Activated CD4-positive, alpha-beta memory T cell treated with anti-CD3 and anti-CD28 coated beads, Interleukin-2, amount 10 ng/mL, durations not matched to agents 7 days and 5 days (primary cell): ENCODE measurements at regions not wholly inside any gene's neighbourhood (a gene's known extent, or its start where the extent isn't known, plus 50 kb on each side); places are given as distances from the start of the nearest gene placed in this dataset.
"Not testable (repeated sequence)": the region's sequence is repeated elsewhere in the genome, so short reads cannot be mapped to it uniquely, and the experiment has no call there.

Experiments used
- CTCF ChIA-PET: fragments of 350-600 bp; sonication (Branson Sonifier 250); formaldehyde crosslinking; loops from one replicate; lab custom pipeline; 2021; ENCODE audit warnings: antibody characterized with exemption, inconsistent platforms; lab: Charles Lee
- POLR2A ChIA-PET: fragments of 350-600 bp; sonication (Branson Sonifier 250); formaldehyde crosslinking; loops from one replicate; lab custom pipeline; 2021; ENCODE audit warnings: antibody characterized with exemption; lab: Charles Lee
- DNase-seq: peaks from one replicate; pipeline ENCODE4 v3.0.0-alpha.2; 2020
- H3K27ac Mint-ChIP-seq: one replicate; pipeline ENCODE4 v1.8.0; 2021; ENCODE audit warnings: mild to moderate bottlenecking, mixed read lengths
- H3K27me3 Mint-ChIP-seq: one replicate; pipeline ENCODE4 v1.8.0; 2021; ENCODE audit warnings: mixed read lengths
- H3K36me3 Mint-ChIP-seq: one replicate; pipeline ENCODE4 v1.8.0; 2021; ENCODE audit warnings: low read depth, mixed read lengths
- H3K4me1 Mint-ChIP-seq: one replicate; pipeline ENCODE4 v1.8.0; 2021; ENCODE audit warnings: mixed read lengths
- H3K4me3 Mint-ChIP-seq: one replicate; pipeline ENCODE4 v1.8.0; 2021; ENCODE audit warnings: mild to moderate bottlenecking, mixed read lengths
- H3K9me3 Mint-ChIP-seq: one replicate; pipeline ENCODE4 v1.8.0; 2021; ENCODE audit warnings: mixed read lengths

DNA sequence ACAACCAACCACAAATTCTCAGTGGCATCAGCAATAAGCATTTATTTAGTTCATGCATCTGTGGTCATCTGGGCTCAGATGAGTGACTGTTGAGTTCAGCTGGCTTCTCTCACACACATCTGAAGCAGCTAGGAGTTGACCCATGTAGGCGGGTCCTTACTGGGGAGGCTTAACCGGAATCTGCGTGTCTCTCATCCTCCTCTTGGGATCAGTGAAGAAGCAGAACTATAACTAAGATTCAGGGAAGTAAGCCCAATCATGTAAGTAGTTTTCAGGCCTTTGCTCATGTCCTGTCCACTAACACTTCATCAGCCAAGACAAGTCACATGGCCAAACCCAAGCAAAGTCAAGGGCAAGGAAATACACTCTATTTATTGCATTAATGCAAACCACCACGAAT is 236.2 kb downstream of the C11orf87 start:
- Mint-ChIP-seq H3K4me1 (no peaks in the 10 kb centered on the region), H3K9me3 (peaks cover 2% of the 10 kb centered on the region), H3K36me3 (no peaks in the 10 kb centered on the region), H3K4me3 (no peak overlapping the region), H3K27me3 (no peaks in the 10 kb centered on the region), H3K27ac (no peak overlapping the region)
- DNase-seq = no peak
- CTCF ChIA-PET = no interaction called here
- POLR2A ChIA-PET = no interaction called here

DNA sequence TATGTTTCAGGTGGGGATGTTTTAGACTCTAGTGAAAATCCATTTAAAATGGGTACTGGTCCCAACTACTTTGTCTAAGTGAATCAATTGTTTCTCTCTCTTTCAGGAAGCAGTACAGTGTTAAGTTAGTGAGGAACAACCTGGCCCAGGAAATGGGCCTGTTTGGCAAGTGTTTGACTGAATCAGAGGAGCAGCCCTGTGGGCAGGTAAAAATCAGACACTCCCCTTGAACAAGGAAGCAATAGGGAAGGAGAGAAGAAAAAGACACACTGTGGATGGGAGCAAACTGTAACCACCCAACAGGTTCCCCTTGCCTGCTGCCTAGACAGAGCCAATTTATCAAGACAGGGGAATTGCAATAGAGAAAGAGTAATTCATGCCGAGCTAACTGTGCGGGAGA is 245.7 kb downstream of the C11orf87 start:
- H3K27ac Mint-ChIP-seq = no peak overlapping the region
- H3K36me3 Mint-ChIP-seq = no peaks in the 10 kb centered on the region
- POLR2A ChIA-PET = no interaction called here
- peaks cover 2% of the 10 kb centered on the region for H3K9me3 Mint-ChIP-seq
- H3K4me1 Mint-ChIP-seq = no peaks in the 10 kb centered on the region
- no peaks in the 10 kb centered on the region for H3K27me3 Mint-ChIP-seq
- no peak overlapping the region for H3K4me3 Mint-ChIP-seq
- DNase-seq = no peak
- CTCF ChIA-PET = no interaction called here

DNA sequence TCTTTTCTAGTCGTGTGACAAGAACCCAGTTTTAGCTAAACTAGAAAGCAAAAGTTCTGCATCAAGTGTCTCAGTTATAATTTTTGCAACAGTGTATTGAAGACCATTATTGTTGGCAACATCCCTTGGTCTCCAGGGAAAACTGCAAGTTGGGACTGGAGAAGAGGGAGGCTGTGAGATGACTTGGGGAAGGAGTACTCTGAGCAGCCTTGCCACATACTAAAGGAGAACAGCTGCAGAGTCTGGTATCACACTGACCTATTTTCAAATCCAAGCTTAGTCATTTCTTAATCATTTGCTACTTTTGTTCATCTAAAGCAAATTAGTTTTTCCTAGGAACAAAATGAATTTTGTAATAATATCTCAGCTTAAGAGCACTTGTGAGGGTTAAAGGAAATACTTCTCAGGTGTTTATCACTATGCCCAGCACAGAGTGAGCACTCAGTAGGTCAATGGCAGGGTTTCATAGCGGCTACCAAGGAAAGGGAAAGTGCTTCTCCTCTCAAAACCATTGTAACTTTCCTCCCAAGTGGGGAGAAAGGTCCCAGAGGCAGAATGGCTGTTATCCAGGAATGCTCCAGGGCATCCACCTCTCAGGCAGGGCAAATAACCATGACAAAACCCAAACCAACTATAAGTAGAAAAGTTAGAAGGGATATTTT is 247.1 kb downstream of the C11orf87 start:
- no peak for DNase-seq
- no peaks in the 10 kb centered on the region for H3K4me1 Mint-ChIP-seq
- H3K9me3 Mint-ChIP-seq = peaks cover 2% of the 10 kb centered on the region
- H3K36me3 Mint-ChIP-seq = no peaks in the 10 kb centered on the region
- no peaks in the 10 kb centered on the region for H3K27me3 Mint-ChIP-seq
- POLR2A ChIA-PET = no interaction called here
- no peak overlapping the region for H3K27ac Mint-ChIP-seq
- H3K4me3 Mint-ChIP-seq = no peak overlapping the region
- CTCF ChIA-PET = no interaction called here

GRCh38 chr11:109677231-109677630 is 255.2 kb downstream of the C11orf87 start:
- Mint-ChIP-seq H3K27me3 (no peaks in the 10 kb centered on the region), H3K36me3 (no peaks in the 10 kb centered on the region), H3K4me1 (no peaks in the 10 kb centered on the region), H3K9me3 (no peaks in the 10 kb centered on the region), H3K4me3 (no peak overlapping the region), H3K27ac (no peak overlapping the region)
- ChIA-PET CTCF (no interaction called here), POLR2A (no interaction called here)
- no peak for DNase-seq

DNA sequence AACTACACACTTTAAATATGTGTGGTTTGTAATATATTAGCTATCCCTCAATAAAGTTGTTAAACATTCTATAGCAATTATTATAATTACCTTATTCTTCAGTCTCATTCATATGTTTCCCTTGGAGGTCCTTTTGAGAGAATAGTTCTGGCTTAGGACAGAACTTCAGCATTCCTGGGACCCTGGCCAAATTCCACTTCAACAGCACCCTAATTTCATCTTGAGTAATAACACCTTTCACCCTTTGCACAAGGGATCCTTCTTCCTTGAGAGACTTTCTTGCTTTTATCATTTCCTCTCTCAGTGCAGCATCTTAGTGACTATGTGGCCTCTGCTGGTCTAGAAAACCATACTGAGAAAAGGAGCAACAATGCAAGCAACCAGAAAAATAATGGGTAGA is 255.9 kb downstream of the C11orf87 start:
- POLR2A ChIA-PET = no interaction called here
- H3K4me3 Mint-ChIP-seq = no peak overlapping the region
- H3K9me3 Mint-ChIP-seq = no peaks in the 10 kb centered on the region
- H3K27ac Mint-ChIP-seq = no peak overlapping the region
- DNase-seq = no peak
- H3K27me3 Mint-ChIP-seq = no peaks in the 10 kb centered on the region
- no peaks in the 10 kb centered on the region for H3K4me1 Mint-ChIP-seq
- no peaks in the 10 kb centered on the region for H3K36me3 Mint-ChIP-seq
- CTCF ChIA-PET = no interaction called here

DNA sequence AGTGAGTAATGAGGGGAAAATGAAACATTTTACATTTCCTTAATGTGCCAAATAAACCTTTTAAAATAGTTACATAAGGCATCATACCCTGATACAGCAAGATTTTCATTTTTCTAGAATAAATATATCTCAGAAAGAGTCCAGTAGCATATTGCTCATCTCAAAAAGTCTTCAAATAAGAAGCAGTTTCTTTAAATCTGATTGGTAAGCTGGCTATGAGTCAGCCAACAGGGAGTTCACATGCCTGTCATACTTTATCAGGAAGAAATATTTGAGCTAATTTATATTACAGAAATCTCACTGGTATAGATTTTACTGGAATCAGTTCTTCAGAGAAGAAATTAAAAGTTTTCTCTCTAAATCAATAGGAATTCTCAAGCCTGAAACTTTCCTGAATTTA is 258.1 kb downstream of the C11orf87 start:
- DNase-seq = no peak
- POLR2A ChIA-PET = no interaction called here
- no peaks in the 10 kb centered on the region for H3K36me3 Mint-ChIP-seq
- H3K27me3 Mint-ChIP-seq = no peaks in the 10 kb centered on the region
- CTCF ChIA-PET = no interaction called here
- H3K9me3 Mint-ChIP-seq = no peaks in the 10 kb centered on the region
- no peaks in the 10 kb centered on the region for H3K4me1 Mint-ChIP-seq
- no peak overlapping the region for H3K27ac Mint-ChIP-seq
- no peak overlapping the region for H3K4me3 Mint-ChIP-seq

DNA sequence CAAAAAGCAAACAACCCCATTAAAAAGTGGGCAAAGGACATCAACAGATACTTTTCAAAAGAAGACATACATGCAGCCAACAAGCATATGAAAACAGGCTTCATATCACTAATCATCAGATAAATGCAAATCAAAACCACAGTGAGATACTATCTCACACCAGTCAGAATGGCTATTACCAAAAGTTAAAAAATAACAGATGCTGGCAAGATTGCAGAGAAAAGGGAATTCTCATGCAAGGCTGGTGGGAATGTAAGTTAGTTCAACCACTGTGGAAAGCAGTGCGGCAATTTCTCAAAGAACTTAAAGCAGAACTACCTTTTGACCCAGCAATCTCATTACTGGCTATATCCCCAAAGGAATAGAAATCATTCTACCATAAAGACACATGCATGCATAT is 260.8 kb downstream of the C11orf87 start:
- H3K4me3 Mint-ChIP-seq, DNase-seq, H3K27me3 Mint-ChIP-seq, H3K36me3 Mint-ChIP-seq, H3K9me3 Mint-ChIP-seq, H3K27ac Mint-ChIP-seq, H3K4me1 Mint-ChIP-seq, POLR2A ChIA-PET, CTCF ChIA-PET: not testable (repeated sequence)

DNA sequence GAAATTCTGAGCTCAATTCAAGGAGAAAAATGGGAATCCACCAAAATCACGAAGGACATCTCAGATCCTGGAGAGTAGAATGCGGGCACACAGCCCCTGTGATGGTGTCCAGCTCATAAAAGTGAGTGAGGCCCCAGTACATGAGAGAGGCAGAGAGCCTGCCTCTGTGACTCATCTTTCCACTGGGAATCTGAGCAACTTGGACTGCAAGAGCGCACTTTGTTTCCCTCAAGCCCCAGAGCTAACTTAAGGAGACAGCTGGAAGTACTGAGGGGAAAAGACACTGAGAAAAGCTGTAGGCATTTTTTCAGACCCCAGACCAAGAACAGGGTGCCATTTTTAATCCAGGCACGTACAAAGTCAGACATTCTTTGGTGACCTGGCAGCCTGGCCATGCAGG is 273.7 kb downstream of the C11orf87 start:
- no peaks in the 10 kb centered on the region for H3K4me1 Mint-ChIP-seq
- H3K27ac Mint-ChIP-seq = no peak overlapping the region
- CTCF ChIA-PET = interaction anchor here (1.0 to 1.1 kb wide), 2 partner anchors 12 to 244 kb away, joined by 3 read pairs; no protein-coding TSS in a partner anchor
- no peaks in the 10 kb centered on the region for H3K9me3 Mint-ChIP-seq
- H3K4me3 Mint-ChIP-seq = no peak overlapping the region
- POLR2A ChIA-PET = no interaction called here
- no peaks in the 10 kb centered on the region for H3K36me3 Mint-ChIP-seq
- no peak for DNase-seq
- H3K27me3 Mint-ChIP-seq = no peaks in the 10 kb centered on the region

GRCh38 chr11:109696191-109696897 is 274.4 kb downstream of the C11orf87 start:
- POLR2A ChIA-PET = no interaction called here
- no peak overlapping the region for H3K4me3 Mint-ChIP-seq
- no peaks in the 10 kb centered on the region for H3K36me3 Mint-ChIP-seq
- no peaks in the 10 kb centered on the region for H3K4me1 Mint-ChIP-seq
- CTCF ChIA-PET = interaction anchor here (1.0 to 1.1 kb wide), 4 partner anchors 12 to 999 kb away, joined by 3 to 6 read pairs (median 3); no protein-coding TSS in a partner anchor
- no peak overlapping the region for H3K27ac Mint-ChIP-seq
- H3K27me3 Mint-ChIP-seq = no peaks in the 10 kb centered on the region
- no peaks in the 10 kb centered on the region for H3K9me3 Mint-ChIP-seq
- no peak for DNase-seq

GRCh38 chr11:109697140-109697843 is 275.3 kb downstream of the C11orf87 start:
- POLR2A ChIA-PET = no interaction called here
- Mint-ChIP-seq H3K27me3 (no peaks in the 10 kb centered on the region), H3K4me3 (no peak overlapping the region), H3K9me3 (no peaks in the 10 kb centered on the region), H3K36me3 (no peaks in the 10 kb centered on the region), H3K4me1 (no peaks in the 10 kb centered on the region), H3K27ac (no peak overlapping the region)
- CTCF ChIA-PET = interaction anchor here (1.0 to 1.1 kb wide), 3 partner anchors 31 to 1000 kb away, joined by 3 to 6 read pairs (median 4); no protein-coding TSS in a partner anchor
- no peak for DNase-seq

DNA sequence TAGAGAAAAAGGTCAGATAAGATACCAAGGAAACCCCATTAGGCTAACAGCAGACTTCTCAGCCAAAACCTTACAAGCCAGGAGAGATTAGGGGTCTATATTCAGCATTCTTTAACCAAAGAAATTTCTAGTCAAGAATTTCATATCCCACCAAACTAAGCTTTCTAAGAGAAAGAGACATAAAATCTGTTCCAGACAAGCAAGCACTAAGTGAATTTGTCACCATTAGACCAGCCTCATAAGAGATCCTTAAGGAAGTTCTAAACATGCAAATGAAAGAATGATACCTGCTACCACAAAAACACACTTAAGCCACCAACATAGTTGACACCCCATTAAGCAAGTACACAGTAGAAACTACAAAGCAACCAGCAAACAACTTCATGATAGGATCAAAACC is 276.2 kb downstream of the C11orf87 start:
- no peaks in the 10 kb centered on the region for H3K9me3 Mint-ChIP-seq
- no peaks in the 10 kb centered on the region for H3K4me1 Mint-ChIP-seq
- no peaks in the 10 kb centered on the region for H3K36me3 Mint-ChIP-seq
- DNase-seq = no peak
- H3K27me3 Mint-ChIP-seq = no peaks in the 10 kb centered on the region
- H3K4me3 Mint-ChIP-seq = no peak overlapping the region
- POLR2A ChIA-PET = no interaction called here
- CTCF ChIA-PET = no interaction called here
- H3K27ac Mint-ChIP-seq = no peak overlapping the region

GRCh38 chr11:109704432-109704831 is 282.4 kb downstream of the C11orf87 start:
- POLR2A ChIA-PET = no interaction called here
- no peaks in the 10 kb centered on the region for H3K9me3 Mint-ChIP-seq
- CTCF ChIA-PET = no interaction called here
- no peaks in the 10 kb centered on the region for H3K4me1 Mint-ChIP-seq
- DNase-seq = no peak
- no peaks in the 10 kb centered on the region for H3K27me3 Mint-ChIP-seq
- H3K27ac Mint-ChIP-seq = no peak overlapping the region
- no peak overlapping the region for H3K4me3 Mint-ChIP-seq
- H3K36me3 Mint-ChIP-seq = no peaks in the 10 kb centered on the region

DNA sequence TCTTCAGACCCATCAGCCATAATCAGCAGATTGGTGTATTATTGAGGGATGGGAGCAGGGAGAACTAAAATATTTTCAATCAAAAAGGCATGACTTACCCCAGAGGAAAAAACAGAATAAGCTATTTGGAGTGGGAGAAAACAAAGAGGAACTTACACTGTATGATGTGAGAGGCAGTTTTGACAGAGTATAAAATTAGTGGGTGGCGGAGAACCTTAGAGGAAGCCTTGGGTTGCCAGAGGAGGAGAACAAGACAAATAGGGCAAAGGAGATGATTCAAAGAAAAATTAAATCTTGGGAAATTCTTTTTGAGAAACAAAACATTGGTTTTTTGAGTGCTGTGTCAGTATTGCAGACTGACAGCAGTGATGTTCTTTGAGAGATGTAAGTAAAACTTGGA is 285.0 kb downstream of the C11orf87 start:
- Mint-ChIP-seq H3K9me3 (no peaks in the 10 kb centered on the region), H3K27me3 (no peaks in the 10 kb centered on the region), H3K27ac (no peak overlapping the region), H3K4me1 (no peaks in the 10 kb centered on the region), H3K4me3 (no peak overlapping the region), H3K36me3 (no peaks in the 10 kb centered on the region)
- CTCF ChIA-PET = no interaction called here
- no peak for DNase-seq
- POLR2A ChIA-PET = no interaction called here
